H1 (cell line): ENCODE measurements at regions not wholly inside any gene's neighbourhood (a gene's known extent, or its start where the extent isn't known, plus 50 kb on each side); places are given as distances from the start of the nearest gene placed in this dataset.

Experiments
- BCL11A ChIP-seq, 2 experiments: IDR thresholded peaks; one replicate each; pipeline ENCODE4 v1.6.1; 2011; ENCODE audit warnings: low read depth in 2 of 2, low read length in 2 of 2, mild to moderate bottlenecking in 2 of 2
- CHD2 ChIP-seq: IDR thresholded peaks from 2 replicates; pipeline ENCODE4 v1.6.1; 2012; ENCODE audit warnings: low read length, improper control_type of control experiment
- EP300 ChIP-seq, 2 experiments: IDR thresholded peaks; 1 replicate in 1 of 2; 2 replicates in 1 of 2; pipeline ENCODE4 v1.6.1; 2011 to 2012; ENCODE audit warnings: low read depth in 2 of 2, low read length in 2 of 2, mild to moderate bottlenecking in 2 of 2, borderline replicate concordance in 1 of 2, inconsistent platforms in 1 of 2, moderate library complexity in 1 of 2
- MAFK ChIP-seq: IDR thresholded peaks from 2 replicates; pipeline ENCODE4 v1.6.1; 2012; ENCODE audit warnings: low read depth, mild to moderate bottlenecking, improper control_type of control experiment, low read length
- POLR2A ChIP-seq, 2 experiments: IDR thresholded peaks; 1 replicate in 1 of 2; 2 replicates in 1 of 2; pipeline ENCODE4 v1.6.1; 2011; ENCODE audit warnings: low read depth in 2 of 2, low read length in 2 of 2, mild to moderate bottlenecking in 2 of 2; ENCODE audit errors: control extremely low read depth in 1 of 2

DNA sequence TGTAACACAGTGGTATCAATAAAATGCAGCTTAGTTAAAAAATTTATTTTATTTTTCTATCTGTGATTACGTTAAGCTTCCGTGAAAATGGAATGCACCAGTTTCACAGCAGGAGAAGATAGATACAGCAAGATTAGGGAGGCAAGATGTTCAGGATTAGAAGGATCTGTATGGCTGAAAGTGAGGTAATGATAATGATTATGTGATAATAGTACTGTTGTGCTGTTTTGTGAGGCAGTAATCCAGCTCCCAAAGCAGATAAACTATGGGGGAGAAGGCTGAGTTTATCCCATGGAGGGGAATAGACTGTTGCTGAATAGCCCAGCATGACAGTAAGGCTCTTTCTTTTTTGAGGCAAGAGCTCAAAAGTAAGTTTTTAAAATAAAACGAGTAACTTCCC is 216.1 kb upstream of the PRPS1L1 start:
- TF ChIP-seq POLR2A (IDR thresholded peaks at IDR 0.05; ENCODE audit: control extremely low read depth in 1 of 2, low read depth in 2 of 2, low read length in 2 of 2) = no peak
- no peak for TF ChIP-seq MAFK
- no peak for TF ChIP-seq EP300 (IDR thresholded peaks at IDR 0.05; ENCODE audit: borderline replicate concordance in 1 of 2, low read depth in 2 of 2, low read length in 2 of 2)
- TF ChIP-seq CHD2 = no peak
- no peak for TF ChIP-seq BCL11A (IDR thresholded peaks at IDR 0.05; ENCODE audit: low read depth in 2 of 2, low read length in 2 of 2)
